ACC112 (cell line): ENCODE measurements at regions not wholly inside any gene's neighbourhood (a gene's known extent, or its start where the extent isn't known, plus 50 kb on each side); places are given as distances from the start of the nearest gene placed in this dataset.

ENCODE experiments used
- H2AFZ ChIP-seq: fragments of 200-600 bp; sonication (generic); one replicate; pipeline ENCODE4 v1.6.0; 2017; ENCODE audit warnings: antibody characterized with exemption, low read length; ENCODE audit not compliant: unreplicated experiment
- H3K27ac ChIP-seq: fragments of 200-600 bp; sonication (generic); 2 replicates; pipeline ENCODE4 v1.5.1; 2014; ENCODE audit warnings: low read depth, mild to moderate bottlenecking, antibody characterized with exemption, low read length, moderate library complexity
- H3K27me3 ChIP-seq: fragments of 200-600 bp; sonication (generic); 2 replicates; pipeline ENCODE4 v1.6.1; 2014; ENCODE audit warnings: mild to moderate bottlenecking, antibody characterized with exemption, low read length, moderate library complexity, mixed read lengths; ENCODE audit not compliant: insufficient read depth
- H3K36me3 ChIP-seq: fragments of 200-600 bp; sonication (generic); 2 replicates; pipeline ENCODE4 v1.6.1; 2016; ENCODE audit warnings: mild to moderate bottlenecking, antibody characterized with exemption, low read length, moderate library complexity, mixed read lengths; ENCODE audit not compliant: insufficient read depth
- H3K4me1 ChIP-seq: fragments of 200-600 bp; sonication (generic); one replicate; pipeline ENCODE4 v1.6.1; 2016; ENCODE audit warnings: low read length, mixed read lengths; ENCODE audit not compliant: insufficient read depth, unreplicated experiment, control insufficient read depth
- H3K4me3 ChIP-seq: fragments of 200-600 bp; sonication (generic); 2 replicates; pipeline ENCODE4 v1.5.1; 2014; ENCODE audit warnings: mild to moderate bottlenecking, low read depth, low read length
- H3K79me2 ChIP-seq: fragments of 200-600 bp; sonication (generic); one replicate; pipeline ENCODE4 v1.6.0; 2016; ENCODE audit warnings: low read length; ENCODE audit not compliant: control insufficient read depth, unreplicated experiment, insufficient read depth

DNA sequence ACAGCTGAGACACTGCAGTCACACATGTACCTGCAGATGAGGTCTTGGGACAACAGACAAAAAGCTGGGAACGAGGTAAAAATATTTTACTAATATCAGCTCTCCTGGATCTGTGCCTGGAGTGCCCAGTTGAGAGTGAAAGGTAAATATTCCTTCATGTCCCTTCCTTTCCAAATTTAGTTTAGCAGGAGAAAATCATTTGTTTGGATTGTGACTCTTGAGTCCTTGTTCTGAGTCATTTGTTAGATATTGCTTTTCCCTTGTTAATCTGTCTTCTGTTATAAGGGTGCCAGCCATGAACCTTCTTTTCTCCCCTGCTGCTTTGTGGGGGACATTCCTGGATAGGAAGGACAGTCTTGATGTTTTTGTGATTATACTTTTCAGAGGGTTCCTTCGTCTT, 329.2 kb downstream of the DSC3 start:
- no peaks in the 10 kb centered on the region for H3K4me1 ChIP-seq
- H3K27me3 ChIP-seq: no peaks in the 10 kb centered on the region
- H3K4me3 ChIP-seq: no peak overlapping the region
- no peaks in the 10 kb centered on the region for H3K36me3 ChIP-seq
- no peak overlapping the region for H2AFZ ChIP-seq
- H3K79me2 ChIP-seq: no peaks in the 10 kb centered on the region
- no peak overlapping the region for H3K27ac ChIP-seq

DNA sequence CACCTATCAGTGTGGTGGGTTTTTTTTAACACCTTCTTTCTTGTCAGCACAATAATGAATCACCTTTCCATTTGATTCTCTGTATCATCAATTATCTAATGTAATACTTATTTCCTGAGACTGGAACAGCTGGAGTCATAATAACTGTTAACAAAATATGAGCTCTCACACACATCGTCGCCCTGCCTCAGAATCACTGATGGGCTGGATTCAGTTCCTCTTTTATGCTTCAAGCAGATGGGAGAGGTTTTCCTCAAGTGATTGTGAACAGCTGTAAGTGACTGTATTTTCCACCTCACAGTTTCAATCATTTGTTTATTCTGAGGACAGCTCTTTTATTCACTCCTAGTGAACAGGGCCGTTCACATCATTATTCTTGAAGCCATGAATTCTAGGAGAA, 330.2 kb downstream of the DSC3 start:
- no peaks in the 10 kb centered on the region for H3K27me3 ChIP-seq
- no peaks in the 10 kb centered on the region for H3K36me3 ChIP-seq
- no peak overlapping the region for H2AFZ ChIP-seq
- no peaks in the 10 kb centered on the region for H3K4me1 ChIP-seq
- H3K27ac ChIP-seq: no peak overlapping the region
- H3K4me3 ChIP-seq: no peak overlapping the region
- no peaks in the 10 kb centered on the region for H3K79me2 ChIP-seq

- Histone ChIP-seq H2AFZ (no peak overlapping the region), H3K4me3 (no peak overlapping the region), H3K4me1 (no peaks in the 10 kb centered on the region), H3K27me3 (no peaks in the 10 kb centered on the region), H3K27ac (no peak overlapping the region), H3K79me2 (no peaks in the 10 kb centered on the region), H3K36me3 (no peaks in the 10 kb centered on the region)
These were observed 332.9 kb downstream of the DSC3 start for GRCh38 chr18:30709595-30709994.

DNA sequence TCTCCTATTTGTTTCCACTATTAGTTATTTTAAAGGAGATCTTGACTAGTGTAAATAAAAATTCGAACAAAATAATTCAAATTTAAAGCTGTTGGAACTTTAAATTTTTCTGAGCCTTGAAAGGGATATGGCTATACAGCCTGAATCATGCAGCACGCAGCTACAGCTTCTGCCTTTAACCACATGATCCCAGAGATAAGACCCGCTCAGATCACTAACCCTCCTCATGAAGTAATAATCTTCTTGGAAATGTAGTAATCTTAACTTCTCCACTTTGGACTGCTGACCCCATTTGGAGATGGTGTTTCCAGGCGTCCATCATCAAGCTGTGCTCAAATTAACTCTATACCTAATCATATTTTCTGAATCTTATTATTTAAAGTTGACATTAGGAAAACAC, 336.6 kb downstream of the DSC3 start:
- H3K79me2 ChIP-seq: no peaks in the 10 kb centered on the region
- no peaks in the 10 kb centered on the region for H3K27me3 ChIP-seq
- H3K27ac ChIP-seq: no peak overlapping the region
- H3K36me3 ChIP-seq: no peaks in the 10 kb centered on the region
- no peak overlapping the region for H2AFZ ChIP-seq
- H3K4me3 ChIP-seq: no peak overlapping the region
- no peaks in the 10 kb centered on the region for H3K4me1 ChIP-seq

- Histone ChIP-seq H3K27ac (no peak overlapping the region), H3K4me1 (no peaks in the 10 kb centered on the region), H3K4me3 (no peak overlapping the region), H3K79me2 (no peaks in the 10 kb centered on the region), H2AFZ (no peak overlapping the region), H3K27me3 (no peaks in the 10 kb centered on the region), H3K36me3 (no peaks in the 10 kb centered on the region)
These were observed 344.0 kb downstream of the DSC3 start for GRCh38 chr18:30698571-30698970.

DNA sequence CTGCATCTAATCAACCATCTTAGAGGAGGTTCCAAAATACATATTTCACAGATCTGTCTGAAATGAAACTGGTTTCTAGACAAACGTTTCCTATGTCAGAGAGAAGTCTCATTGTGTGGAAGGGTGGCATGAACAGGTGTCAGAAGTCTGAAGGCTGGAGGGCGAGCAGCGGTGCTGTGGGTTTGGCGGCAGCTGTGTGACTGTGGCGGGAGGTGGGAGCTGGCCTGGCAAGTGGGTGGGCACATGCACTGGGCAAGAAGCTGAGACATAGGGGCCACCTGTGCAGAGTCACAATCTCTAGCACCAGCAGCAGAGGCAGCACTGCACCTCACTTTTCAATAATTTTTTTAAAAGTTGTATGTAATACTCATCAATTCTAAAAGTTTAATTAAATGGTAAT, 346.3 kb downstream of the DSC3 start:
- Histone ChIP-seq H3K4me3 (no peak overlapping the region), H3K27ac (no peak overlapping the region), H3K27me3 (no peaks in the 10 kb centered on the region), H3K79me2 (no peaks in the 10 kb centered on the region), H2AFZ (no peak overlapping the region), H3K4me1 (no peaks in the 10 kb centered on the region), H3K36me3 (no peaks in the 10 kb centered on the region)

- no peaks in the 10 kb centered on the region for H3K27me3 ChIP-seq
These were observed 347.8 kb downstream of the DSC3 start for GRCh38 chr18:30694773-30695172.

GRCh38 chr18:30689216-30689615, 353.3 kb downstream of the DSC3 start:
- Histone ChIP-seq H3K27me3 (no peaks in the 10 kb centered on the region), H3K36me3 (no peaks in the 10 kb centered on the region), H3K4me1 (no peaks in the 10 kb centered on the region), H3K27ac (no peak overlapping the region), H3K79me2 (no peaks in the 10 kb centered on the region), H3K4me3 (no peak overlapping the region), H2AFZ (no peak overlapping the region)

More at GRCh38 chr18:30694773-30695172, 347.8 kb downstream of the DSC3 start:
- Histone ChIP-seq H3K79me2 (no peaks in the 10 kb centered on the region), H3K4me3 (no peak overlapping the region), H3K27ac (no peak overlapping the region), H3K4me1 (no peaks in the 10 kb centered on the region), H3K36me3 (no peaks in the 10 kb centered on the region), H2AFZ (no peak overlapping the region)

- no peak overlapping the region for H3K27ac ChIP-seq
- H2AFZ ChIP-seq: no peak overlapping the region
- no peaks in the 10 kb centered on the region for H3K27me3 ChIP-seq
- no peaks in the 10 kb centered on the region for H3K79me2 ChIP-seq
- H3K36me3 ChIP-seq: no peaks in the 10 kb centered on the region
- no peak overlapping the region for H3K4me3 ChIP-seq
- H3K4me1 ChIP-seq: no peaks in the 10 kb centered on the region
These were observed 355.0 kb downstream of the DSC3 start for GRCh38 chr18:30687501-30687900.

- H3K4me3 ChIP-seq: no peak overlapping the region
- H3K79me2 ChIP-seq: no peaks in the 10 kb centered on the region
- no peak overlapping the region for H3K27ac ChIP-seq
- no peaks in the 10 kb centered on the region for H3K36me3 ChIP-seq
- H3K4me1 ChIP-seq: no peaks in the 10 kb centered on the region
- no peaks in the 10 kb centered on the region for H3K27me3 ChIP-seq
- no peak overlapping the region for H2AFZ ChIP-seq
These were observed 357.6 kb downstream of the DSC3 start for GRCh38 chr18:30684825-30685481.

DNA sequence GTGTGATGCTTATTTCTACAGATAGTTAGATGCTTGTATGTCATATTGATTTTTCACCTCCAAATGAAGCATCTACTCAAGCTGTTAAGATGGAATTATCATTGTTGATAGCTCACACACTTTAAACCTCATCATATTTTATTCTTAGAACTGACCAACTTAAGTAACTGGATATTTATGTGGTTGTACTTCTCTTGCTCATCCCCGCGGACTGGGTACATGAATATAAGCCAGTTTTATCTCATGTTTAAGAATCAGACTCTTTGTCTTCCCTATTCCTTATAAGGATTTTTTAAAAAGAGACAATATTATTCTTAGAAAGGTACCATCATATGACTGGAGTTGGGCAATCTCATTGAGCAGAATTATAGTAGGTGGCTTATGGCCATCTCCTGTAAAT, 358.7 kb downstream of the DSC3 start:
- no peak overlapping the region for H2AFZ ChIP-seq
- H3K27ac ChIP-seq: no peak overlapping the region
- H3K27me3 ChIP-seq: no peaks in the 10 kb centered on the region
- no peaks in the 10 kb centered on the region for H3K79me2 ChIP-seq
- H3K4me1 ChIP-seq: no peaks in the 10 kb centered on the region
- no peak overlapping the region for H3K4me3 ChIP-seq
- no peaks in the 10 kb centered on the region for H3K36me3 ChIP-seq
